ENCODE measurements at regions not wholly inside any gene's neighbourhood (a gene's known extent, or its start where the extent isn't known, plus 50 kb on each side); places are given as distances from the start of the nearest gene placed in this dataset.

GRCh38 chr12:93192878-93193277 is 184.8 kb upstream of the NUDT4 start:
- no peak overlapping the region for H2AFZ ChIP-seq (ENCODE audit: low read length)
- H3K4me3 ChIP-seq (ENCODE audit: insufficient read depth, low read length): no peak overlapping the region
- DNase-seq (ENCODE audit: insufficient read length, low spot score, missing footprints): no peak
- H4K20me1 ChIP-seq (ENCODE audit: insufficient read depth, low read length): no peaks in the 10 kb centered on the region
- peaks cover 30% of the 10 kb centered on the region for H3K4me1 ChIP-seq (ENCODE audit: insufficient read depth, low read length)
- H3K27me3 ChIP-seq (ENCODE audit: insufficient read depth, low read length): no peaks in the 10 kb centered on the region
- TF ChIP-seq CTCF (IDR thresholded peaks at IDR 0.05; ENCODE audit: extremely low read depth, low read depth, low read length): no peak
- H3K27ac ChIP-seq (ENCODE audit: low read depth, low read length): no peak overlapping the region
- no peaks in the 10 kb centered on the region for H3K79me2 ChIP-seq (ENCODE audit: insufficient read depth, low read length)
- no peaks in the 10 kb centered on the region for H3K36me3 ChIP-seq (ENCODE audit: insufficient read depth, low read length)
- no peaks in the 10 kb centered on the region for H3K9me3 ChIP-seq (ENCODE audit: low read depth, low read length)
- H3K4me2 ChIP-seq (ENCODE audit: insufficient read depth, low read length): no peak overlapping the region

- Histone ChIP-seq H3K27me3 (ENCODE audit: insufficient read depth, low read length) (no peaks in the 10 kb centered on the region), H3K79me2 (ENCODE audit: insufficient read depth, low read length) (no peaks in the 10 kb centered on the region), H3K4me2 (ENCODE audit: insufficient read depth, low read length) (no peak overlapping the region), H3K36me3 (ENCODE audit: insufficient read depth, low read length) (no peaks in the 10 kb centered on the region), H3K4me1 (ENCODE audit: insufficient read depth, low read length) (peaks cover 52% of the 10 kb centered on the region), H3K27ac (ENCODE audit: low read depth, low read length) (no peak overlapping the region), H2AFZ (ENCODE audit: low read length) (no peak overlapping the region), H4K20me1 (ENCODE audit: insufficient read depth, low read length) (no peaks in the 10 kb centered on the region), H3K9me3 (ENCODE audit: low read depth, low read length) (no peaks in the 10 kb centered on the region), H3K4me3 (ENCODE audit: insufficient read depth, low read length) (no peak overlapping the region)
- no peak for TF ChIP-seq CTCF (IDR thresholded peaks at IDR 0.05; ENCODE audit: extremely low read depth, low read depth, low read length)
- no peak for DNase-seq (ENCODE audit: insufficient read length, low spot score, missing footprints)
Observed at GRCh38 chr12:93195511-93195910, 182.2 kb upstream of the NUDT4 start.

GRCh38 chr12:93197067-93197593 is 180.6 kb upstream of the NUDT4 start:
- Histone ChIP-seq H3K36me3 (ENCODE audit: insufficient read depth, low read length) (no peaks in the 10 kb centered on the region), H3K4me1 (ENCODE audit: insufficient read depth, low read length) (peaks cover 40% of the 10 kb centered on the region), H3K4me3 (ENCODE audit: insufficient read depth, low read length) (no peak overlapping the region), H4K20me1 (ENCODE audit: insufficient read depth, low read length) (no peaks in the 10 kb centered on the region), H3K4me2 (ENCODE audit: insufficient read depth, low read length) (peak overlapping the region; percentile 83), H3K79me2 (ENCODE audit: insufficient read depth, low read length) (no peaks in the 10 kb centered on the region), H3K27me3 (ENCODE audit: insufficient read depth, low read length) (no peaks in the 10 kb centered on the region), H3K27ac (ENCODE audit: low read depth, low read length) (peak overlapping the region; percentile 91), H2AFZ (ENCODE audit: low read length) (no peak overlapping the region), H3K9me3 (ENCODE audit: low read depth, low read length) (no peaks in the 10 kb centered on the region)
- no peak for TF ChIP-seq CTCF (IDR thresholded peaks at IDR 0.05; ENCODE audit: extremely low read depth, low read depth, low read length)
- peak; percentile 11 for DNase-seq (ENCODE audit: insufficient read length, low spot score, missing footprints)

GRCh38 chr12:93198086-93198485 is 179.6 kb upstream of the NUDT4 start:
- TF ChIP-seq CTCF (IDR thresholded peaks at IDR 0.05; ENCODE audit: extremely low read depth, low read depth, low read length): no peak
- Histone ChIP-seq H3K27ac (ENCODE audit: low read depth, low read length) (peak overlapping the region; percentile 91), H3K36me3 (ENCODE audit: insufficient read depth, low read length) (no peaks in the 10 kb centered on the region), H3K27me3 (ENCODE audit: insufficient read depth, low read length) (no peaks in the 10 kb centered on the region), H2AFZ (ENCODE audit: low read length) (no peak overlapping the region), H3K4me3 (ENCODE audit: insufficient read depth, low read length) (peak overlapping the region; percentile 41), H3K4me1 (ENCODE audit: insufficient read depth, low read length) (peaks cover 38% of the 10 kb centered on the region), H3K9me3 (ENCODE audit: low read depth, low read length) (no peaks in the 10 kb centered on the region), H4K20me1 (ENCODE audit: insufficient read depth, low read length) (no peaks in the 10 kb centered on the region), H3K4me2 (ENCODE audit: insufficient read depth, low read length) (peak overlapping the region; percentile 83), H3K79me2 (ENCODE audit: insufficient read depth, low read length) (no peaks in the 10 kb centered on the region)
- DNase-seq (ENCODE audit: insufficient read length, low spot score, missing footprints): peak; percentile 75

Measured in osteoblast (primary cell).